B cell (primary cell): ENCODE measurements at regions not wholly inside any gene's neighbourhood (a gene's known extent, or its start where the extent isn't known, plus 50 kb on each side); places are given as distances from the start of the nearest gene placed in this dataset.

Experiments used
- ATAC-seq: fragments of 200-7000 bp; cut with Tn5 transposase; one replicate; pipeline ENCODE4 v1.10.0; 2021; ENCODE audit warnings: low read depth, mild to moderate bottlenecking, moderate number of reproducible peaks, moderate library complexity
- CTCF ChIA-PET: fragments of 350-600 bp; sonication (Branson Sonifier 250); formaldehyde crosslinking; loops from one replicate; lab custom pipeline; 2021; ENCODE audit warnings: antibody characterized with exemption, inconsistent platforms; lab: Charles Lee
- POLR2A ChIA-PET: fragments of 350-600 bp; sonication (Branson Sonifier 250); formaldehyde crosslinking; loops from one replicate; lab custom pipeline; 2021; ENCODE audit warnings: antibody characterized with exemption; lab: Charles Lee
- DNase-seq: peaks from one replicate; pipeline ENCODE4 v3.0.0; 2013
- H2AFZ ChIP-seq: 2 replicates; pipeline ENCODE4 v1.6.1; 2012; ENCODE audit warnings: mild to moderate bottlenecking, low read depth, low read length; ENCODE audit not compliant: insufficient read depth, poor library complexity, severe bottlenecking
- H3K27ac ChIP-seq, 2 donors: 1 replicate in 1 of 2; 2 replicates in 1 of 2; pipeline ENCODE4 v1.5.1; 2012 to 2013; ENCODE audit warnings: low read length in 2 of 2, mild to moderate bottlenecking in 2 of 2, moderate library complexity in 1 of 2
- H3K27me3 ChIP-seq, 4 experiments: fragments of 200-600 bp in 1 of 4; sonication (generic) in 1 of 4; replicated peaks in 1 of 4; 1 replicate in 2 of 4; 2 replicates in 2 of 4; pipeline versions ENCODE4 v1.6.1 to v1.7.0; 2013 to 2016; ENCODE audit warnings: low read length in 3 of 4, mild to moderate bottlenecking in 2 of 4, mixed read lengths in 1 of 4, moderate library complexity in 1 of 4; ENCODE audit not compliant: insufficient read depth in 4 of 4, control insufficient read depth in 3 of 4; ENCODE audit errors: control extremely low read depth in 1 of 4
- H3K36me3 ChIP-seq, 2 experiments: replicated peaks in 1 of 2; 1 replicate in 1 of 2; 2 replicates in 1 of 2; pipeline versions ENCODE4 v1.6.1 to v1.7.1; 2013; ENCODE audit warnings: low read length in 1 of 2; ENCODE audit not compliant: insufficient read depth in 2 of 2, control insufficient read depth in 1 of 2; ENCODE audit errors: control extremely low read depth in 1 of 2, extremely low read depth in 1 of 2
- H3K4me1 ChIP-seq, 2 donors: fragments of 200-600 bp in 1 of 2; sonication (generic) in 1 of 2; 1 replicate in 1 of 2; 2 replicates in 1 of 2; pipeline versions ENCODE4 v1.5.1 to v1.6.1; 2013 to 2017; ENCODE audit warnings: low read length in 2 of 2; ENCODE audit not compliant: control insufficient read depth in 2 of 2, insufficient read depth in 2 of 2
- H3K4me2 ChIP-seq: replicated peaks from 2 replicates; pipeline ENCODE3; 2012; ENCODE audit warnings: mild to moderate bottlenecking, low read depth, low read length; ENCODE audit not compliant: poor library complexity, severe bottlenecking
- H3K4me3 ChIP-seq, 5 experiments: fragments of 200-600 bp in 1 of 5; sonication (generic) in 1 of 5; 1 replicate in 3 of 5; 2 replicates in 2 of 5; pipeline versions ENCODE4 v1.5.1 to v1.7.0; 2011 to 2016; ENCODE audit warnings: low read length in 4 of 5, mild to moderate bottlenecking in 4 of 5, low read depth in 2 of 5, control low read depth in 1 of 5, moderate library complexity in 1 of 5; ENCODE audit not compliant: insufficient read depth in 1 of 5; ENCODE audit errors: control extremely low read depth in 1 of 5, extremely low read depth in 1 of 5
- H3K79me2 ChIP-seq: fragments of 200-600 bp; sonication (generic); one replicate; pipeline ENCODE4 v1.6.0; 2016; ENCODE audit warnings: low read length; ENCODE audit not compliant: control insufficient read depth, insufficient read depth
- H3K9ac ChIP-seq: fragments of 200-600 bp; sonication (generic); 2 replicates; pipeline ENCODE4 v1.6.1; 2017; ENCODE audit warnings: mild to moderate bottlenecking, low read length, moderate library complexity
- H3K9me3 ChIP-seq, 3 donors: one replicate each; pipeline versions ENCODE4 v1.6.1 to v1.7.1; 2013; ENCODE audit warnings: low read length in 2 of 3; ENCODE audit not compliant: control insufficient read depth in 2 of 3, insufficient read depth in 1 of 3; ENCODE audit errors: control extremely low read depth in 1 of 3
- H4K20me1 ChIP-seq: 2 replicates; pipeline ENCODE4 v1.6.0; 2012; ENCODE audit warnings: mild to moderate bottlenecking, low read length; ENCODE audit not compliant: insufficient read depth, control insufficient read depth, poor library complexity, severe bottlenecking
- H3K27ac Mint-ChIP-seq: one replicate; pipeline ENCODE4 v1.8.0; 2021; ENCODE audit warnings: mixed read lengths
- H3K27me3 Mint-ChIP-seq: one replicate; pipeline ENCODE4 v1.8.0; 2021; ENCODE audit warnings: mixed read lengths
- H3K4me1 Mint-ChIP-seq: one replicate; pipeline ENCODE4 v1.8.0; 2021; ENCODE audit warnings: mixed read lengths
- H3K4me3 Mint-ChIP-seq: one replicate; pipeline ENCODE4 v1.8.0; 2021; ENCODE audit warnings: mixed read lengths
- H3K9me3 Mint-ChIP-seq: one replicate; pipeline ENCODE4 v1.8.0; 2022; ENCODE audit warnings: mixed read lengths; ENCODE audit not compliant: insufficient read depth
- EZH2 ChIP-seq: IDR thresholded peaks from 2 replicates; pipeline ENCODE4 v1.6.1; 2012; ENCODE audit warnings: borderline replicate concordance, low read depth, mild to moderate bottlenecking, moderate library complexity, low read length; ENCODE audit not compliant: insufficient read depth, poor library complexity, severe bottlenecking
- WGBS: methylation state at CpG from one replicate; pipeline ENCODE4 v1.1.5; 2013; ENCODE audit warnings: missing lambda C conversion rate; ENCODE audit not compliant: insufficient coverage; 5-methylcytosine and 5-hydroxymethylcytosine counted together
- intact Hi-C: fragments of 100-400 bp; cut with micrococcal nuclease; formaldehyde crosslinking; loops from one replicate; pipeline ENCODE4 v1.10.0; 2022
- TF ChIP-seq, protein P1 (sequence below): fragments of 200-600 bp; IDR thresholded peaks from one replicate; pipeline ENCODE4 v1.8.0; 2022; ENCODE audit warnings: antibody characterized with exemption, mild to moderate bottlenecking

DNA sequence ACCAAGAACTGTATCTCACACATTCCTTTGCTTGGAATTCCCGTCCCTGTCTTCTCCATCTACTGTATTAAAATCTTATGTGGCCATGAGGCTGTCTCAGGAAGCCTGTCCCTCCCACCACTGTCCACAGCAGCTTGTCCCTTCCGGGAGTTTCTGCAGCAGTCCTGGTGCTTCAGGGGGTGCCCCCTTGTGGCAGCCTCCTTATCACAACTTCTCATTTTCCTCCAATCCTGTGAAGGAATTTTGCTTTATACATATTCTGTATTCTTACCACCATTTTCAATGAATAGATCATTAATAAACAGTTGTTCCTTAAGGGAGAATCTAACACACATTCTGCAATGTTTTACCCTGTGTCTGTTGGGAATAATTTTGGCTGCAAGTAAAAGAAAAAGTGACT, 220.4 kb upstream of the RAG2 start:
- Histone ChIP-seq H3K9ac (no peak overlapping the region), H3K36me3 (no peaks in the 10 kb centered on the region), H3K4me1 (no peaks in the 10 kb centered on the region), H3K4me2 (no peak overlapping the region), H3K27ac (no peak overlapping the region), H4K20me1 (no peaks in the 10 kb centered on the region), H3K9me3 (no peaks in the 10 kb centered on the region), H3K27me3 (no peaks in the 10 kb centered on the region), H3K4me3 (no peak overlapping the region), H2AFZ (no peak overlapping the region), H3K79me2 (no peaks in the 10 kb centered on the region)
- ChIA-PET CTCF (no interaction called here), POLR2A (no interaction called here)
- ATAC-seq (no peak), DNase-seq (no peak)
- Mint-ChIP-seq H3K27me3 (no peaks in the 10 kb centered on the region), H3K4me3 (no peak overlapping the region), H3K27ac (no peak overlapping the region), H3K4me1 (no peaks in the 10 kb centered on the region), H3K9me3 (no peaks in the 10 kb centered on the region)
- intact Hi-C loops: no loop called here
- TF ChIP-seq, protein P1, sequence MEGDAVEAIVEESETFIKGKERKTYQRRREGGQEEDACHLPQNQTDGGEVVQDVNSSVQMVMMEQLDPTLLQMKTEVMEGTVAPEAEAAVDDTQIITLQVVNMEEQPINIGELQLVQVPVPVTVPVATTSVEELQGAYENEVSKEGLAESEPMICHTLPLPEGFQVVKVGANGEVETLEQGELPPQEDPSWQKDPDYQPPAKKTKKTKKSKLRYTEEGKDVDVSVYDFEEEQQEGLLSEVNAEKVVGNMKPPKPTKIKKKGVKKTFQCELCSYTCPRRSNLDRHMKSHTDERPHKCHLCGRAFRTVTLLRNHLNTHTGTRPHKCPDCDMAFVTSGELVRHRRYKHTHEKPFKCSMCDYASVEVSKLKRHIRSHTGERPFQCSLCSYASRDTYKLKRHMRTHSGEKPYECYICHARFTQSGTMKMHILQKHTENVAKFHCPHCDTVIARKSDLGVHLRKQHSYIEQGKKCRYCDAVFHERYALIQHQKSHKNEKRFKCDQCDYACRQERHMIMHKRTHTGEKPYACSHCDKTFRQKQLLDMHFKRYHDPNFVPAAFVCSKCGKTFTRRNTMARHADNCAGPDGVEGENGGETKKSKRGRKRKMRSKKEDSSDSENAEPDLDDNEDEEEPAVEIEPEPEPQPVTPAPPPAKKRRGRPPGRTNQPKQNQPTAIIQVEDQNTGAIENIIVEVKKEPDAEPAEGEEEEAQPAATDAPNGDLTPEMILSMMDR: no peak
- no peak for TF ChIP-seq EZH2
- WGBS: 54% methylated on average over 2 of the region's 2 CpGs

DNA sequence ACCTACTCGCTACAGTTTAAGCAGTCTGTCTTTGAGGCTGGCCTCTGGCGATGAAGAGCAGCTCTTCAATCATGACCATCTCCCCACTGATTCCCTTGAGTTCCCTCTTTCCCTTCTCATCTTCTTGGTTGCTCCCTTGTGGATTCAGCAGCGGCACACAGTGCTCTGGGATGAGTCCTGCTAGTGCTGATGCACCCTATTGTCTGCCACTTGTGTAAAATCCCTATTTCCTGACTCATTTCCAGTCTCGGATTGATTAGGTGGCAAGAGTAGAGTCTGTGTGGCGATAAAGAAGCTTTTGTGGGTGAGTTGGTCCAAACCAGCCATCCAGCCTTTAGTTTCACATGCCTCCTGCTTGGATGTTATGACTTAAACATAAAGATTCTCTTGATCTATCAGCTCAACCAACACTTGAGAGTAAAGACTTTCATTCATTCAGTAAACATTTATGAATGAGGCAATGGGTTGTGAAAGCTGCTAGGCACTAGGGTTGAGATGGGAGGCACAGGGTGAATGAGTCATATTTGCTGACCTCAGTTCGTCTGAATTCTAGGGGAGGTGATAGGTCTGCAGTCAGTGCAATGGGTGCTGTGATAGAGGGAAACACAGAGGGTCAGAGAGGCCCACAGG, 219.4 kb upstream of the RAG2 start:
- H3K4me2 ChIP-seq: no peak overlapping the region
- DNase-seq (no peak), ATAC-seq (no peak)
- no peaks in the 10 kb centered on the region for H3K27me3 Mint-ChIP-seq
- TF ChIP-seq EZH2: no peak
- no peaks in the 10 kb centered on the region for H3K79me2 ChIP-seq
- intact Hi-C loops: no loop called here
- no peak overlapping the region for H3K4me3 Mint-ChIP-seq
- H3K9me3 ChIP-seq: no peaks in the 10 kb centered on the region
- H3K4me1 ChIP-seq: no peaks in the 10 kb centered on the region
- no peak overlapping the region for H2AFZ ChIP-seq
- WGBS: 81% methylated on average over 3 of the region's 6 CpGs
- H3K27ac ChIP-seq: no peak overlapping the region
- ChIA-PET CTCF (no interaction called here), POLR2A (no interaction called here)
- no peaks in the 10 kb centered on the region for H3K4me1 Mint-ChIP-seq
- no peaks in the 10 kb centered on the region for H3K9me3 Mint-ChIP-seq
- no peaks in the 10 kb centered on the region for H3K27me3 ChIP-seq
- no peak overlapping the region for H3K4me3 ChIP-seq
- H4K20me1 ChIP-seq: no peaks in the 10 kb centered on the region
- H3K27ac Mint-ChIP-seq: no peak overlapping the region
- H3K9ac ChIP-seq: no peak overlapping the region
- no peaks in the 10 kb centered on the region for H3K36me3 ChIP-seq
